ENCODE measurements at regions not wholly inside any gene's neighbourhood (a gene's known extent, or its start where the extent isn't known, plus 50 kb on each side); places are given as distances from the start of the nearest gene placed in this dataset.
"Not testable (repeated sequence)": the region's sequence is repeated elsewhere in the genome, so short reads cannot be mapped to it uniquely, and the experiment has no call there.

GRCh38 chr16:29256501-29256981 is 150.0 kb downstream of the NPIPB11 start:
- Histone ChIP-seq H3K27ac (no peak overlapping the region), H3K9me3 (replicated peaks in 1 of 11) (peaks cover 0 to 6% (median 0%) of the 10 kb centered on the region in 11 experiments; a peak in 3 of 22 replicates), H3K27me3 (no peaks in the 10 kb centered on the region; a peak in 1 of 22 replicates), H3K4me3 (no peak overlapping the region), H3K4me1 (peaks cover 0 to 22% (median 12%) of the 10 kb centered on the region in 10 experiments; a peak in 13 of 20 replicates), H3K36me3 (no peaks in the 10 kb centered on the region), H4K20me1 (no peaks in the 10 kb centered on the region), H3K4me2 (no peak overlapping the region; a peak in 1 of 22 replicates), H3K9ac (no peak overlapping the region)
- TF ChIP-seq Cebpa-rat (IDR thresholded peaks at IDR 0.05) = no peak

GRCh38 chr16:29255957-29256356 is 150.6 kb downstream of the NPIPB11 start:
- peaks cover 0 to 22% (median 12%) of the 10 kb centered on the region in 10 experiments; a peak in 13 of 20 replicates for H3K4me1 ChIP-seq
- not testable (repeated sequence) for H4K20me1 ChIP-seq, H3K4me3 ChIP-seq, H3K36me3 ChIP-seq, H3K27me3 ChIP-seq, H3K27ac ChIP-seq, H3K4me2 ChIP-seq, H3K9ac ChIP-seq
- H3K9me3 ChIP-seq (replicated peaks in 1 of 11) = peaks cover 0 to 12% (median 0%) of the 10 kb centered on the region in 11 experiments; a peak in 4 of 22 replicates

- peaks cover 0 to 17% (median 0%) of the 10 kb centered on the region in 11 experiments; a peak in 4 of 22 replicates for H3K9me3 ChIP-seq (replicated peaks in 1 of 11)
- H3K27ac ChIP-seq, H3K36me3 ChIP-seq, H3K4me3 ChIP-seq, H3K27me3 ChIP-seq, H3K4me2 ChIP-seq, H3K9ac ChIP-seq, H4K20me1 ChIP-seq: not testable (repeated sequence)
- H3K4me1 ChIP-seq = peaks cover 0 to 22% (median 12%) of the 10 kb centered on the region in 10 experiments; a peak in 13 of 20 replicates
Measured at GRCh38 chr16:29255496-29255796, 151.1 kb downstream of the NPIPB11 start.

GRCh38 chr16:29254676-29255495 is 151.6 kb downstream of the NPIPB11 start:
- Histone ChIP-seq H3K4me1 (peaks cover 0 to 22% (median 12%) of the 10 kb centered on the region in 10 experiments; a peak in 13 of 20 replicates), H4K20me1 (no peaks in the 10 kb centered on the region), H3K4me3 (no peak overlapping the region), H3K27ac (no peak overlapping the region), H3K9ac (no peak overlapping the region), H3K36me3 (no peaks in the 10 kb centered on the region), H3K4me2 (peak overlapping the region in 6 of 11 experiments; percentile 13 to 58 (median 42); a peak in 6 of 22 replicates), H3K27me3 (no peaks in the 10 kb centered on the region; a peak in 1 of 22 replicates), H3K9me3 (replicated peaks in 1 of 11) (peaks cover 0 to 22% (median 0%) of the 10 kb centered on the region in 11 experiments; a peak in 4 of 22 replicates)
- TF ChIP-seq Cebpa-rat (IDR thresholded peaks at IDR 0.05) = no peak

- not testable (repeated sequence) for H3K27ac ChIP-seq, H3K9ac ChIP-seq, H3K27me3 ChIP-seq, H3K4me3 ChIP-seq, H3K36me3 ChIP-seq, H4K20me1 ChIP-seq
- Histone ChIP-seq H3K4me2 (peak overlapping the region in 7 of 11 experiments; percentile 13 to 58 (median 49); a peak in 11 of 22 replicates), H3K9me3 (replicated peaks in 1 of 11) (peaks cover 0 to 22% (median 0%) of the 10 kb centered on the region in 11 experiments; a peak in 4 of 22 replicates), H3K4me1 (peaks cover under 1 to 22% (median 12%) of the 10 kb centered on the region in 10 experiments; a peak in 19 of 20 replicates)
Measured at GRCh38 chr16:29253716-29254590, 152.6 kb downstream of the NPIPB11 start.

- not testable (repeated sequence) for H3K4me2 ChIP-seq, H3K36me3 ChIP-seq, H4K20me1 ChIP-seq, H3K27ac ChIP-seq, H3K9ac ChIP-seq, H3K27me3 ChIP-seq, H3K4me3 ChIP-seq
- peaks cover 0 to 22% (median 0%) of the 10 kb centered on the region in 11 experiments; a peak in 4 of 22 replicates for H3K9me3 ChIP-seq (replicated peaks in 1 of 11)
- peaks cover 9 to 31% (median 21%) of the 10 kb centered on the region in 10 experiments; a peak in 19 of 20 replicates for H3K4me1 ChIP-seq
Measured at GRCh38 chr16:29253066-29253590, 153.4 kb downstream of the NPIPB11 start.

- H3K27me3 ChIP-seq, H4K20me1 ChIP-seq, H3K4me2 ChIP-seq, H3K9ac ChIP-seq, H3K4me3 ChIP-seq, H3K27ac ChIP-seq, H3K36me3 ChIP-seq: not testable (repeated sequence)
- H3K9me3 ChIP-seq (replicated peaks in 1 of 11) = peaks cover 0 to 24% (median 0%) of the 10 kb centered on the region in 11 experiments; a peak in 8 of 22 replicates
- H3K4me1 ChIP-seq = peaks cover 10 to 28% (median 18%) of the 10 kb centered on the region in 10 experiments; a peak in 19 of 20 replicates
Measured at GRCh38 chr16:29252311-29252710, 154.2 kb downstream of the NPIPB11 start.

GRCh38 chr16:29251571-29252011 is 154.9 kb downstream of the NPIPB11 start:
- not testable (repeated sequence) for H3K4me2 ChIP-seq, H3K36me3 ChIP-seq, H3K4me3 ChIP-seq, H3K9ac ChIP-seq, H3K27ac ChIP-seq, H3K27me3 ChIP-seq, H4K20me1 ChIP-seq
- peaks cover 0 to 31% (median 7%) of the 10 kb centered on the region in 11 experiments; a peak in 12 of 22 replicates for H3K9me3 ChIP-seq (replicated peaks in 1 of 11)
- peaks cover 10 to 24% (median 17%) of the 10 kb centered on the region in 10 experiments; a peak in 19 of 20 replicates for H3K4me1 ChIP-seq

- peaks cover 10 to 24% (median 17%) of the 10 kb centered on the region in 10 experiments; a peak in 19 of 20 replicates for H3K4me1 ChIP-seq
- H3K4me2 ChIP-seq, H3K9ac ChIP-seq: not testable (repeated sequence)
Measured at GRCh38 chr16:29250923-29251434, 155.5 kb downstream of the NPIPB11 start.

GRCh38 chr16:29250469-29250868 is 156.0 kb downstream of the NPIPB11 start:
- H3K9me3 ChIP-seq (replicated peaks in 1 of 11) = peaks cover 0 to 41% (median 13%) of the 10 kb centered on the region in 11 experiments; a peak in 15 of 22 replicates
- not testable (repeated sequence) for H3K27ac ChIP-seq, H3K36me3 ChIP-seq, H3K27me3 ChIP-seq, H3K4me2 ChIP-seq, H4K20me1 ChIP-seq, H3K9ac ChIP-seq, H3K4me3 ChIP-seq
- H3K4me1 ChIP-seq = peaks cover 10 to 24% (median 17%) of the 10 kb centered on the region in 10 experiments; a peak in 19 of 20 replicates

More at GRCh38 chr16:29250923-29251434, 155.5 kb downstream of the NPIPB11 start:
- not testable (repeated sequence) for H3K27ac ChIP-seq, H3K36me3 ChIP-seq, H4K20me1 ChIP-seq, H3K27me3 ChIP-seq, H3K4me3 ChIP-seq
- H3K9me3 ChIP-seq (replicated peaks in 1 of 11) = peaks cover 0 to 37% (median 13%) of the 10 kb centered on the region in 11 experiments; a peak in 15 of 22 replicates

GRCh38 chr16:29248940-29249318 is 157.6 kb downstream of the NPIPB11 start:
- peak overlapping the region; percentile 28 to 72 (median 42); a peak in 17 of 22 replicates for H3K4me2 ChIP-seq
- H3K9ac ChIP-seq, H3K4me3 ChIP-seq, H3K27ac ChIP-seq, H3K36me3 ChIP-seq, H4K20me1 ChIP-seq, H3K27me3 ChIP-seq: not testable (repeated sequence)
- peaks cover 10 to 16% (median 11%) of the 10 kb centered on the region in 10 experiments; a peak in 19 of 20 replicates for H3K4me1 ChIP-seq
- H3K9me3 ChIP-seq (replicated peaks in 1 of 11) = peaks cover 0 to 41% (median 13%) of the 10 kb centered on the region in 11 experiments; a peak in 15 of 22 replicates

Measured in BLaER1 treated with 17β-estradiol and CSF1 and Interleukin-3, amounts not matched to agents 10 nM and 100 nM (cell line).